IMR-90 (cell line): ENCODE measurements at regions not wholly inside any gene's neighbourhood (a gene's known extent, or its start where the extent isn't known, plus 50 kb on each side); places are given as distances from the start of the nearest gene placed in this dataset.

Experiments
- ATAC-seq: fragments of 200-7000 bp; cut with Tn5 transposase; 2 replicates; pipeline ENCODE4 v1.9.1; 2020; ENCODE audit warnings: low read depth, mild to moderate bottlenecking, moderate library complexity
- BruUV-seq: library from RNA; stranded (reverse); fragments of 400-500 nt; replicated peaks from 2 replicates; lab custom pipeline; 2021; lab: Mats Ljungman, UMichigan
- CTCF ChIA-PET: fragments of 300-600 bp; formaldehyde crosslinking; extraction: SDS; loops from one replicate; lab custom pipeline; 2021; ENCODE audit warnings: antibody characterized with exemption; lab: Yijun Ruan, JAX
- POLR2A ChIA-PET: fragments of 300-600 bp; sonication (Branson Sonifier 250); formaldehyde crosslinking; loops from one replicate; lab custom pipeline; 2022; ENCODE audit warnings: antibody characterized with exemption; ENCODE audit not compliant: unreplicated experiment; lab: Charles Lee
- DNase-seq: peaks from one replicate; pipeline ENCODE4 v3.0.0; 2013
- H2AFZ ChIP-seq: replicated peaks from 2 replicates; pipeline ENCODE3; 2013; ENCODE audit warnings: low read length, mild to moderate bottlenecking; ENCODE audit not compliant: poor library complexity
- H2AK5ac ChIP-seq: 2 replicates; pipeline ENCODE4 v1.6.1; 2013; ENCODE audit warnings: low read depth, low read length, inconsistent platforms
- H2AK9ac ChIP-seq: replicated peaks from 2 replicates; pipeline ENCODE3; 2013; ENCODE audit warnings: mild to moderate bottlenecking, low read depth, low read length, moderate library complexity; ENCODE audit not compliant: poor library complexity
- H2BK120ac ChIP-seq: 2 replicates; pipeline ENCODE4 v1.6.1; 2013; ENCODE audit warnings: low read depth, low read length, inconsistent platforms
- H2BK15ac ChIP-seq: 3 replicates; pipeline ENCODE4 v1.6.1; 2013; ENCODE audit warnings: low read depth, low read length, inconsistent platforms
- H2BK20ac ChIP-seq: 2 replicates; pipeline ENCODE4 v1.6.1; 2013; ENCODE audit warnings: low read depth, mild to moderate bottlenecking, inconsistent platforms, low read length, moderate library complexity
- H2BK5ac ChIP-seq: 2 replicates; pipeline ENCODE4 v1.6.1; 2013; ENCODE audit warnings: mild to moderate bottlenecking, low read depth, low read length, inconsistent platforms; ENCODE audit not compliant: poor library complexity, severe bottlenecking
- H3K14ac ChIP-seq: replicated peaks from 2 replicates; pipeline ENCODE4 v1.6.1; 2013; ENCODE audit warnings: low read depth, low read length, inconsistent platforms
- H3K18ac ChIP-seq: 2 replicates; pipeline ENCODE4 v1.6.1; 2013; ENCODE audit warnings: low read depth, low read length, control low read depth
- H3K23ac ChIP-seq: 2 replicates; pipeline ENCODE4 v1.6.1; 2013; ENCODE audit warnings: low read depth, low read length, inconsistent platforms
- H3K27ac ChIP-seq: 2 replicates; pipeline ENCODE4 v1.5.1; 2013; ENCODE audit warnings: mild to moderate bottlenecking, control low read depth, low read length; ENCODE audit not compliant: insufficient read depth
- H3K27me3 ChIP-seq: 2 replicates; pipeline ENCODE4 v1.6.1; 2013; ENCODE audit warnings: low read length; ENCODE audit not compliant: control insufficient read depth, insufficient read depth
- H3K36me3 ChIP-seq: 2 replicates; pipeline ENCODE4 v1.6.1; 2013; ENCODE audit warnings: low read length, mixed read lengths; ENCODE audit not compliant: control insufficient read depth, insufficient read depth
- H3K4ac ChIP-seq: 2 replicates; pipeline ENCODE4 v1.6.1; 2013; ENCODE audit warnings: low read depth, low read length, inconsistent platforms
- H3K4me1 ChIP-seq: 2 replicates; pipeline ENCODE4 v1.6.1; 2013; ENCODE audit warnings: low read length, mixed read lengths; ENCODE audit not compliant: control insufficient read depth, insufficient read depth
- H3K4me2 ChIP-seq: 2 replicates; pipeline ENCODE4 v1.6.1; 2013; ENCODE audit warnings: low read depth, mild to moderate bottlenecking, control low read depth, low read length, moderate library complexity
- H3K4me3 ChIP-seq: 2 replicates; pipeline ENCODE4 v1.5.1; 2013; ENCODE audit warnings: low read depth, mild to moderate bottlenecking, control low read depth, low read length, moderate library complexity; ENCODE audit not compliant: insufficient read depth
- H3K56ac ChIP-seq: 2 replicates; pipeline ENCODE4 v1.6.1; 2013; ENCODE audit warnings: low read length, inconsistent platforms; ENCODE audit not compliant: insufficient read depth; ENCODE audit errors: extremely low read depth
- H3K79me1 ChIP-seq, 2 experiments: 2 replicates each; pipeline ENCODE4 v1.6.1; 2013; ENCODE audit warnings: low read length in 2 of 2, inconsistent platforms in 1 of 2, low read depth in 1 of 2
- H3K9ac ChIP-seq: 2 replicates; pipeline ENCODE4 v1.6.1; 2013; ENCODE audit warnings: low read depth, low read length, control low read depth
- H3K9me1 ChIP-seq: 2 replicates; pipeline ENCODE4 v1.6.1; 2013; ENCODE audit warnings: low read length, inconsistent platforms; ENCODE audit not compliant: insufficient read depth
- H3K9me3 ChIP-seq: 2 replicates; pipeline ENCODE4 v1.6.1; 2013; ENCODE audit warnings: low read length; ENCODE audit not compliant: control insufficient read depth, insufficient read depth
- H4K20me1 ChIP-seq: 2 replicates; pipeline ENCODE4 v1.6.1; 2013; ENCODE audit warnings: low read length, inconsistent platforms; ENCODE audit not compliant: insufficient read depth
- H4K5ac ChIP-seq: 2 replicates; pipeline ENCODE4 v1.6.1; 2013; ENCODE audit warnings: mild to moderate bottlenecking, low read depth, low read length, control low read depth
- H4K8ac ChIP-seq, 2 experiments: 2 replicates each; pipeline ENCODE4 v1.6.1; 2013; ENCODE audit warnings: low read depth in 2 of 2, low read length in 2 of 2, control low read depth in 1 of 2, inconsistent platforms in 1 of 2
- H4K91ac ChIP-seq: 2 replicates; pipeline ENCODE4 v1.6.1; 2013; ENCODE audit warnings: low read depth, low read length, inconsistent platforms; ENCODE audit not compliant: insufficient read depth
- CEBPB ChIP-seq: IDR thresholded peaks from 2 replicates; pipeline ENCODE4 v1.6.1; 2012; ENCODE audit warnings: low read depth, low read length, improper control_type of control experiment
- CTCF ChIP-seq: conservative IDR thresholded peaks from 2 replicates; pipeline ENCODE4 v1.5.1; 2012; ENCODE audit warnings: mild to moderate bottlenecking, low read depth, low read length, improper control_type of control experiment
- SMC3 ChIP-seq: fragments of 150-350 bp; IDR thresholded peaks from 2 replicates; pipeline ENCODE4 v1.6.1; 2016; ENCODE audit warnings: low read depth, mild to moderate bottlenecking, antibody characterized with exemption, low read length, moderate library complexity
- WGBS, 2 experiments: methylation state at CpG; one replicate each; pipeline versions ENCODE4 v1.1.5 to v1.1.7; 2013; ENCODE audit warnings: missing lambda C conversion rate in 2 of 2; ENCODE audit not compliant: insufficient read length in 1 of 2; ENCODE audit errors: extremely low coverage in 2 of 2; 5-methylcytosine and 5-hydroxymethylcytosine counted together
- dilution Hi-C: fragments of 300-500 bp; cut with HindIII; formaldehyde crosslinking; loops from one replicate; pipeline ENCODE4 v1.14.3; 2018; ENCODE audit warnings: low sequenced_read_pairs; ENCODE audit not compliant: unreplicated experiment
- in situ Hi-C: fragments of 300-500 bp; cut with MboI; formaldehyde crosslinking; loops from 3 replicates; pipeline ENCODE4 v1.14.3; 2019; ENCODE audit warnings: low sequenced_read_pairs, inconsistent platforms, mixed read lengths
- intact Hi-C: fragments of 100-400 bp; cut with micrococcal nuclease; formaldehyde crosslinking; loops from 2 replicates; pipeline ENCODE4 v1.10.0; 2022

- no peaks in the 10 kb centered on the region for H3K9me1 ChIP-seq
- H3K4me2 ChIP-seq = no peak overlapping the region
- H4K91ac ChIP-seq = no peak overlapping the region
- no peak overlapping the region for H2AK5ac ChIP-seq
- H2BK5ac ChIP-seq = no peak overlapping the region
- TF ChIP-seq CEBPB (no peak), SMC3 (no peak), CTCF (peak; percentile 26; the same call in 1 of the 2 replicates)
- 0% methylated on average over 1 of the region's 2 CpGs; no CpG with 5 or more reads in 1 of the 2 experiments for WGBS, 2 experiments
- H3K27me3 ChIP-seq = no peaks in the 10 kb centered on the region
- no peaks in the 10 kb centered on the region for H3K4me1 ChIP-seq
- peaks cover 4% of the 10 kb centered on the region for H3K9me3 ChIP-seq
- no peak overlapping the region for H3K9ac ChIP-seq
- H3K4ac ChIP-seq = no peak overlapping the region
- no peak overlapping the region for H2BK15ac ChIP-seq
- H2AK9ac ChIP-seq = no peak overlapping the region
- no peak overlapping the region for H3K27ac ChIP-seq
- in situ Hi-C loops = no loop called here
- H2BK120ac ChIP-seq = no peak overlapping the region
- no peak overlapping the region for H3K23ac ChIP-seq
- ChIA-PET CTCF (no interaction called here), POLR2A (no interaction called here)
- no peak overlapping the region for H2AFZ ChIP-seq
- H4K20me1 ChIP-seq = no peaks in the 10 kb centered on the region
- ATAC-seq = no peak
- H3K18ac ChIP-seq = no peak overlapping the region
- no peak overlapping the region for H2BK20ac ChIP-seq
- no peaks in the 10 kb centered on the region for H3K36me3 ChIP-seq
- no peak overlapping the region for H3K4me3 ChIP-seq
- DNase-seq = no peak
- dilution Hi-C loops = no loop called here
- BruUV-seq = no TSS peak
- H4K5ac ChIP-seq = no peak overlapping the region
- no peak overlapping the region for H3K14ac ChIP-seq
- no peaks in the 10 kb centered on the region for H3K79me1 ChIP-seq
- intact Hi-C loops = no loop called here
- no peak overlapping the region for H3K56ac ChIP-seq
- no peak overlapping the region for H4K8ac ChIP-seq
These were observed 65.3 kb upstream of the MS4A8 start for GRCh38 chr11:60634126-60634525.
